Posterior cingulate gyrus (tissue), 11 donors: ENCODE measurements at regions not wholly inside any gene's neighbourhood (a gene's known extent, or its start where the extent isn't known, plus 50 kb on each side); places are given as distances from the start of the nearest gene placed in this dataset.

Experiments used
- DNase-seq, 10 donors: peaks; one replicate each; pipeline versions ENCODE4 v3.0.0 to v3.0.0-alpha.2; 2020 to 2021; ENCODE audit warnings: mixed read lengths in 3 of 10
- intact Hi-C: fragments of 100-400 bp; cut with DNase I; formaldehyde crosslinking; loops from one replicate; pipeline ENCODE4 v1.15.1; 2023

- intact Hi-C loops = no loop called here
- DNase-seq = no peak
Measured at GRCh38 chr2:172322049-172322448, 105.3 kb upstream of the ITGA6 start.

DNA sequence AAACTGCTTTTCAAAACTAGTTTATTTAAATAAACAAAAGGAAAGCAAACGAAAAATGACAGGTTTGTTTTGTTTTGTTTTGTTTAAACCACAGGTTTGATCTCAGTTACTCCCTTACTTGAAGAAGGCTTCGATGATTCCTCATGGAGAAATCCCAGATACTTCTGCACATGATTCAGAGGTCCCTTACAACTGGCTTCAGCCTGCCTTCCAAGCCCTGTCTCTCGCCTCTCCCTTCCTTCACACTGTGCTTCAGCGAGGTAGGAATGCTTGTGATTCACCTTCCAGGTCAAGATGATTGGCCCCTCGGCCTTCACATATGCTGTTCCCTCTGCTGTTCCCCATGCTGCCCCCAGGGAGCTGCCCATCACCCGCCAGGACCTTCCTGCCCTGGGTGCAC is 104.1 kb upstream of the ITGA6 start:
- DNase-seq = no peak
- intact Hi-C loops = no loop called here

- intact Hi-C loops = no loop called here
- no peak for DNase-seq
Measured at GRCh38 chr2:172323861-172324597, 103.4 kb upstream of the ITGA6 start.

GRCh38 chr2:172326211-172326509 is 101.2 kb upstream of the ITGA6 start:
- DNase-seq = no peak
- intact Hi-C loops = no loop called here

- no peak for DNase-seq
- intact Hi-C loops = no loop called here
Measured at GRCh38 chr2:172328103-172328841, 99.1 kb upstream of the ITGA6 start.

- intact Hi-C loops = no loop called here
- no peak for DNase-seq
Measured at GRCh38 chr2:172329416-172329773, 98.0 kb upstream of the ITGA6 start.

DNA sequence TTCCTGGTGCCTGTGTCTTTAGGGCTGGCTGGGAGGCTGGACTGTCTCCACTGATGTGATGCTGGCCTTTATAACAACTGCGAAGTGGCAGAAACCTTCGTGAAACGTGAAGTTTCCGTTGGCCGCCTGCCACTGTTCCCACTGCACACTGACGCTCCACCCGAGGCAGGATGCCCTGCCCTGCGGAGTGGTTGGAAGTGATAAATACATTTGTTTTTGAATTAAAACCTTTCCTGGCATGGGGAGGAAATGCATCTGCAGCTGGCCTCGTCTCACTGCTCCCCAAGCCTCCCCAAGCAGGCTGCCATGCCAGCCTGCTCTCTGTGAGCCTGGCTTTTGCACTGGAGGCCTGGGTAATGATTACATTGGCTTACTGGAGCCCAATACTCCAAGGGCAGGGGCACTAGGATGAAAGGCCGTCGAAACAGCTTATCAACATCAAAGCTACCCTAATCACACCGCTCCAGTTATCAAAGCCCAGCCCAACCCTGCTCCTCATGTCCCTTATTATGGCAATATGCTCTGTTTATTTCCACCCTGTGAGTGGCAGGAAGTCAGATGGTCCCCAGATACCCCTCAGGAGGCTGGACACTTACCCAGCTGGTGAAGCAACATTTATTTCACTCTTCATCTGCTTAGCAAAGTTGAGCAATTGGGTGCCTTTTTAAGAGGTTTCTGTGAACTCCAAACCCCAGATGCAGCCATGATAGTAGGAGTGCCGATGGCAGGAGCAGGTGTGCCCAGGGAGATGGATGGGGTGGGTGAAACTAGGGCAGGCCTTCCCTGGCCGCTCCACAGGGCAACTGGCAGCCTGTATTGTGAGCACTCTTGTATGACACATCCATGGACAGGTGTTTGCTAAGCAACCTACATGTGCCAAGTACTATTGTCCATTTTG is 97.4 kb upstream of the ITGA6 start:
- intact Hi-C loops = no loop called here
- no peak for DNase-seq

DNA sequence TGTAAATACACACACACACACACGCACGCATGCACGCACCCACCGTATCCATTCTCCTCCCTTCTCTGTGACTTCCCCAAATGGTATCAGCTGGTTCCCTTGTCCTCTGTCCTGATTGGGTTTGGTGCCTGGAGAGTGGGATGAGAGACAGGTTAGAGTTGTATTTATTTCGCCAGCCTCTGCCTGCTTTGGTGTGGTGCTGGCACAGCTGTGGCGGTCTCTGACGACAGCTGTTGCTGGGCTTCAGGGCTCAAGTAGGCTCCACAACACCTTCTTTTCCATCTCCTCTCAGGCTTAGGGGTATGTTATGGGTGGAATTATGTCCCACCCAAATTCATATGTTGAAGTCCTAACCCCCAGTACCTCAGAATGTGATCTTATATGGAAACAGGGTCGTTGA is 94.9 kb upstream of the ITGA6 start:
- intact Hi-C loops = no loop called here
- no peak for DNase-seq

DNA sequence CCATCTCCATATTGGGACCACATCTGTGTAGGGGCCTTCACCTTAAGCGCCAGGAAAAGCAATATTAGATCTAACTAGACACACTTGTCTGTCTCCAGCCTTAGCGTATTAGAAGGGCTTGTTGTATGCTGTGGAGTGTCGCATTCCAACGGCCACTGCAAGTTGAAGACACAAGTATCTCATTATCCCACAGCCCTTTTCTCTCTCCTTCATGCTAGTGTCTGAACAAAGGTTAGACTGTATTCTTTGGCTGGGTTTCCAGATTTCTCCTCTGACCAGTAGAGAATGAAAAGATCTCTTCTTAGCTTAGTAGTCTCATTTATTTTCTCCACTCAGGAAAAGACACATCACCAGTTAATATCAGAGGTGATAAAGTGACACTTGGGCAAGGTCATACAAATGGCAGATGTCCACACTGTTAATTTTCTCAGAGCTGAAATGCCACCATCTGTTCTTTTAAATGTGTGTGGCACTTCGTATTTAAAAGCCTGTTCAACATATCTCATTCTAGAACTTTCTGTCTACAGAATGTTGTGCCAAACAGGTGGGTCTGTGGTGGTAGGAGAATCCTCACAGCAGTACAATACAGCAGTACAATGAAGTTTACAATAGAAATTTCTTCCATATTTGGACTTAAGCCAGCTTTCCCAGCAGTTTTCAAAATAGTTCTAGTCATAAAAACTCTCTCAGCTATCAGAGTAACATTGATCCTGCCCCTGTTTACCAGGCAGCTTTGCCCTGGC is 94.0 kb upstream of the ITGA6 start:
- intact Hi-C loops = no loop called here
- DNase-seq = no peak

GRCh38 chr2:172333978-172334330 is 93.4 kb upstream of the ITGA6 start:
- intact Hi-C loops = no loop called here
- no peak for DNase-seq

GRCh38 chr2:172334988-172335387 is 92.4 kb upstream of the ITGA6 start:
- intact Hi-C loops = no loop called here

DNA sequence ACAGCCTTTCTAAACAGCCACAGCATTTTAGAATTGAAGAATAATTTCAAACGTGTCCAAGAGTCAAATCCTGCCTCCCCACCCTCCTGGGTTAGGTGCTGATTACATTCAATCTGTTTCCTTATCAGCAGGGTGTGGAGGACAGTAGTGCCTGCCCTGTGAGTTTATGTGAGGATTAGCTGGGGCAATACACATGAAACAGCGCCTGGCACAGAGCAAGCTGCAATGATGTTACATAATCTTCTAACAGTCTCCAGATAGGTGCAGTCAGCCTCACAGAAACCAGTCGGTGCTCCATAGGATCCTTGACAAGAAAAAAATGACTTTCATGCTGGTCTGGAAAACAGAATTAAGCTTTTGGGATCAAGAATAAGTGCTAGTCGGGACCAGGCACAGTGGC is 91.7 kb upstream of the ITGA6 start:
- no peak for DNase-seq
- intact Hi-C loops = no loop called here

More at GRCh38 chr2:172334988-172335387, 92.4 kb upstream of the ITGA6 start:
- DNase-seq = no peak

- intact Hi-C loops = no loop called here
- DNase-seq = no peak
Measured at GRCh38 chr2:172336681-172337080, 90.7 kb upstream of the ITGA6 start.

- intact Hi-C loops = no loop called here
- no peak for DNase-seq
Measured at GRCh38 chr2:172339371-172340010, 87.9 kb upstream of the ITGA6 start.

DNA sequence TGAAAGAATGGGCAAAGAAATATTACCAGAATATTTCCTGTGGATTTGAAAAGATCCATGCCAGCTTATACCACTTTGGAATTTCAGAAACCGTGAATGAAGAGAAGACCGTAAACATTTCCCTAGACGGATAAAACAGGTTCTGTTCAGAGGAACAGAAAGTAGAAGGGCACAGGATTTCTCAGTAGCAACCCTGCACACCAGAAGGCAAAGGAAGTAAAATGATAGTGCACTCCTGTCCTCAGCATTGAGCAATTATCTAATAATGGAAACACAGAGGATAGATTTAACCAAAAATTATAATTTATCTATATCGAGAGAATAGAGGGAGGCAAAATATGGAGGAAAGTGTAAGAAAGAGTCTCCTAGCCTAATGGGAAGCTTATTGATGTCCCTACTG is 87.0 kb upstream of the ITGA6 start:
- no peak for DNase-seq
- intact Hi-C loops = no loop called here

- no peak for DNase-seq
- intact Hi-C loops = no loop called here
Measured at GRCh38 chr2:172342078-172342477, 85.3 kb upstream of the ITGA6 start.

DNA sequence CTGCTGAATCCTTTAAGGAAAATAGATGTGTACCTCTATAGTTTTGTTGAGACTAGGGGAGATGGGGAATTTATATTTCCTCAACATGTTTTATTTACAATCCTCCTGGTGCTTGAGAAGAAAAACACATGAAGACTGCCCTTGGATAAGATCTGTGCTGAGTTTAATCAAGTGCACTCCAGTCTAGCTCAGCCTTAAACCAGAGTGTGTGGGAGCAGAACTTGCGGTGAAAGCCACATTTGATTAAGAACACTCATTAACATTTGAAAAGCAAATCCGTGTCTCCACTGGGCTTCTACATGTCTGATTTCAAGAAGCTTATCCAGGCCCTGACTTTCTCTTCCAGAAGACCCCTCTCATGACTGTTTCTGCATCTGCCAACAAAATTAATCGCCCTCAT is 84.8 kb upstream of the ITGA6 start:
- DNase-seq = no peak
- intact Hi-C loops = no loop called here

GRCh38 chr2:172344159-172344558 is 83.2 kb upstream of the ITGA6 start:
- intact Hi-C loops = no loop called here
- no peak for DNase-seq

DNA sequence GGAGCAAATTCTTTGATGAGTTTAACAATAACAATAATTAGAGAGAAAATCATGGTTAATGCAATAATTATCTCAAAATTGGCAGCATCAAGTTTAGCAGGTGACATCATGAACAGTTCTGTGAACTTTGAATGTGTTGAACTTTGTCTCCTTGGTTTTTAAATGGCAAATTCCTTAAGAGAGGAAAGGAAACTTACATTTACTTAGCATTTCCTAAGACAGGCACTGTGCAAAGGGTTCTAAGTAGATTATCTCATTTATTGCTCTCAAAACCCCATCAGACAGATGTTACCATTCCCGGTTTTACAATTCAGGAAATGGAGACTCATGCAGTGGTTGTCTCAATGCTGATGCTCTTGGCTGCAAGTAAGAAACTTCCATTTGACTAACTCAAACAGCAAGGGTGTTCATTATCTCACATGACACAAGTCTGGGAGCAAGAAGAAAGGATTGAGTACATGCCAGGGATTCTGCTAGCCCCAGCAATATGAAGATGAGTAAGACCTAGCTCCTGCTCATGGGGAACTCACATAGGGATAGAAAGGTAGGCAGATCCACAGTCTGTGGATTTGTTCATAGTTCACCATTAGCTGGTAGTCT is 81.3 kb upstream of the ITGA6 start:
- intact Hi-C loops = no loop called here
- DNase-seq = no peak
